ENCODE measurements at regions not wholly inside any gene's neighbourhood (a gene's known extent, or its start where the extent isn't known, plus 50 kb on each side); places are given as distances from the start of the nearest gene placed in this dataset.

GRCh38 chr18:78611201-78611800 lies 368.3 kb upstream of the SALL3 start:
- Histone ChIP-seq H3K27ac (ENCODE audit: low read depth in 1 of 2, low read length in 2 of 2) (no peak overlapping the region), H4K20me1 (ENCODE audit: insufficient read depth, low read length) (no peaks in the 10 kb centered on the region), H3K9ac (ENCODE audit: insufficient read depth, low read length, poor library complexity, severe bottlenecking) (no peak overlapping the region), H3K4me3 (replicated peaks in 1 of 3; ENCODE audit: low read depth in 2 of 3, low read length in 3 of 3) (no peak overlapping the region), H3K27me3 (ENCODE audit: control insufficient read depth in 2 of 2, insufficient read depth in 2 of 2, low read length in 2 of 2) (no peaks in the 10 kb centered on the region), H3K9me3 (replicated peaks in 1 of 2; ENCODE audit: control insufficient read depth in 1 of 2, insufficient read depth in 1 of 2, low read length in 2 of 2) (peaks cover 2 to 4% of the 10 kb centered on the region in 2 donors), H3K36me3 (replicated peaks in 1 of 2; ENCODE audit: control insufficient read depth in 1 of 2, insufficient read depth in 2 of 2, low read length in 2 of 2) (no peaks in the 10 kb centered on the region), H3K4me1 (ENCODE audit: control insufficient read depth in 1 of 2, insufficient read depth in 2 of 2, low read length in 2 of 2) (no peaks in the 10 kb centered on the region), H2AFZ (ENCODE audit: insufficient read depth, low read depth, low read length, poor library complexity, severe bottlenecking) (no peak overlapping the region), H3K4me2 (replicated peaks; ENCODE audit: extremely low read depth, low read length, poor library complexity, severe bottlenecking) (no peak overlapping the region), H3K79me2 (ENCODE audit: insufficient read depth, low read length) (no peaks in the 10 kb centered on the region)
- Mint-ChIP-seq H3K4me3 (no peak overlapping the region), H3K27me3 (ENCODE audit: low read depth in 3 of 3) (peaks cover 0 to 3% (median 2%) of the 10 kb centered on the region in 3 donors), H3K27ac (no peak overlapping the region), H3K9me3 (peaks cover 2 to 18% (median 4%) of the 10 kb centered on the region in 7 donors), H3K36me3 (no peaks in the 10 kb centered on the region), H3K4me1 (no peaks in the 10 kb centered on the region)
- 79% methylated on average over 13 of the region's 16 CpGs for WGBS (ENCODE audit: insufficient coverage)
- DNase-seq = no peak
- intact Hi-C loops (cut with micrococcal nuclease) = no loop called here
- TF ChIP-seq, protein P1, sequence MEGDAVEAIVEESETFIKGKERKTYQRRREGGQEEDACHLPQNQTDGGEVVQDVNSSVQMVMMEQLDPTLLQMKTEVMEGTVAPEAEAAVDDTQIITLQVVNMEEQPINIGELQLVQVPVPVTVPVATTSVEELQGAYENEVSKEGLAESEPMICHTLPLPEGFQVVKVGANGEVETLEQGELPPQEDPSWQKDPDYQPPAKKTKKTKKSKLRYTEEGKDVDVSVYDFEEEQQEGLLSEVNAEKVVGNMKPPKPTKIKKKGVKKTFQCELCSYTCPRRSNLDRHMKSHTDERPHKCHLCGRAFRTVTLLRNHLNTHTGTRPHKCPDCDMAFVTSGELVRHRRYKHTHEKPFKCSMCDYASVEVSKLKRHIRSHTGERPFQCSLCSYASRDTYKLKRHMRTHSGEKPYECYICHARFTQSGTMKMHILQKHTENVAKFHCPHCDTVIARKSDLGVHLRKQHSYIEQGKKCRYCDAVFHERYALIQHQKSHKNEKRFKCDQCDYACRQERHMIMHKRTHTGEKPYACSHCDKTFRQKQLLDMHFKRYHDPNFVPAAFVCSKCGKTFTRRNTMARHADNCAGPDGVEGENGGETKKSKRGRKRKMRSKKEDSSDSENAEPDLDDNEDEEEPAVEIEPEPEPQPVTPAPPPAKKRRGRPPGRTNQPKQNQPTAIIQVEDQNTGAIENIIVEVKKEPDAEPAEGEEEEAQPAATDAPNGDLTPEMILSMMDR (IDR thresholded peaks at IDR 0.05) = no peak

DNA sequence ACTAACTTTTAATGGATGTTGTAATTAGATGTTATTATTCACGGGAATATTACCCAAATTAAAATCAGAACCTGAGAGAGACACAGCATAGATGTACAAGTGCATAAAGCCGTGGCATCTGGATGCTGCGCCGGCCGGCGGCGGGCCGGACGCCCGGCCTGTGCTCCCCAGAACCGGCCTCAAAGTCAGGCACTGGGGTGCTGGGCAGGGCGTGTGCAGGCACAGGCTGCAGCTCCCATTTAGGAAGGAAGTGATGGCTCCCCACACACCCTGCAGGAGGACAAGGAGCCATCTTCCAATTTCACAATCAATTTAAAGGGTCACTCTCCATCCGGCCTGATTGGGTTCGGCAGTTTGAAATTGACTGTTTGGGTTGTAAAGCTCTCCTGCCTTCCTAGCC lies 367.7 kb upstream of the SALL3 start:
- Mint-ChIP-seq H3K4me1 (no peaks in the 10 kb centered on the region), H3K27ac (no peak overlapping the region), H3K27me3 (ENCODE audit: low read depth in 3 of 3) (peaks cover 0 to 3% (median under 1%) of the 10 kb centered on the region in 3 donors), H3K4me3 (no peak overlapping the region), H3K9me3 (peaks cover 3 to 22% (median 7%) of the 10 kb centered on the region in 7 donors), H3K36me3 (no peaks in the 10 kb centered on the region)
- DNase-seq = no peak
- Histone ChIP-seq H3K9me3 (replicated peaks in 1 of 2; ENCODE audit: control insufficient read depth in 1 of 2, insufficient read depth in 1 of 2, low read length in 2 of 2) (peaks cover 0 to 9% of the 10 kb centered on the region in 2 donors), H3K79me2 (ENCODE audit: insufficient read depth, low read length) (no peaks in the 10 kb centered on the region), H4K20me1 (ENCODE audit: insufficient read depth, low read length) (no peaks in the 10 kb centered on the region), H3K36me3 (replicated peaks in 1 of 2; ENCODE audit: control insufficient read depth in 1 of 2, insufficient read depth in 2 of 2, low read length in 2 of 2) (no peaks in the 10 kb centered on the region), H2AFZ (ENCODE audit: insufficient read depth, low read depth, low read length, poor library complexity, severe bottlenecking) (no peak overlapping the region), H3K4me2 (replicated peaks; ENCODE audit: extremely low read depth, low read length, poor library complexity, severe bottlenecking) (no peak overlapping the region), H3K4me1 (ENCODE audit: control insufficient read depth in 1 of 2, insufficient read depth in 2 of 2, low read length in 2 of 2) (no peaks in the 10 kb centered on the region), H3K9ac (ENCODE audit: insufficient read depth, low read length, poor library complexity, severe bottlenecking) (no peak overlapping the region), H3K27ac (ENCODE audit: low read depth in 1 of 2, low read length in 2 of 2) (no peak overlapping the region), H3K4me3 (replicated peaks in 1 of 3; ENCODE audit: low read depth in 2 of 3, low read length in 3 of 3) (no peak overlapping the region), H3K27me3 (ENCODE audit: control insufficient read depth in 2 of 2, insufficient read depth in 2 of 2, low read length in 2 of 2) (no peaks in the 10 kb centered on the region)
- intact Hi-C loops (cut with micrococcal nuclease) = no loop called here
- WGBS (ENCODE audit: insufficient coverage) = 90% methylated on average over 10 of the region's 14 CpGs
- TF ChIP-seq, protein P1 (IDR thresholded peaks at IDR 0.05) = no peak
